DMS153 (cell line): ENCODE measurements at regions not wholly inside any gene's neighbourhood (a gene's known extent, or its start where the extent isn't known, plus 50 kb on each side); places are given as distances from the start of the nearest gene placed in this dataset.

Source experiments
- DNase-seq: peaks from one replicate; lab custom pipeline; 2025; lab: John Stamatoyannopoulos, UW

- peak; percentile 76 for DNase-seq
Observed at GRCh38 chr2:67516899-67517530, 119.9 kb downstream of the ETAA1 start.

DNA sequence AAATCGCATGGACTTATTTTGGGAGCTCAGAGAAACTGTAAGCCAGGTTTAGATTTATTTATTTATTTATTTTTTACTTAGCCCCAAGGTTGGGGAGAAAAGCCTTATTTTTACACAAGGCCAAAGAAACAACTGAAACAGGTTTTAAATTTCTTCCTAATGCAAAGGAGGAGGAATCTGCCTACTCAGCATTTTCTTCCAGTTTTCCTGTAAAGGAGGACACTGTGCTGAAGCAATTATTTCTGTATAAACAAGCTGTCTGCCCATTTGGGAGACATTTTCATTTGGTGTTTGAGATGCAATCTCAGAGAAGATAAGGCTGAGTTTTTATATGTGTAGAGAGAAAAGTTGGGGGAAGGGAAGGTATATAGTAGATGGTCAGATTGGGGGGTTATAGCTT, 125.0 kb downstream of the ETAA1 start:
- no peak for DNase-seq

GRCh38 chr2:67524213-67524612, 127.1 kb downstream of the ETAA1 start:
- no peak for DNase-seq

- DNase-seq: no peak
Observed at GRCh38 chr2:67524777-67525176, 127.6 kb downstream of the ETAA1 start.

GRCh38 chr2:67526283-67526682, 129.2 kb downstream of the ETAA1 start:
- no peak for DNase-seq

DNA sequence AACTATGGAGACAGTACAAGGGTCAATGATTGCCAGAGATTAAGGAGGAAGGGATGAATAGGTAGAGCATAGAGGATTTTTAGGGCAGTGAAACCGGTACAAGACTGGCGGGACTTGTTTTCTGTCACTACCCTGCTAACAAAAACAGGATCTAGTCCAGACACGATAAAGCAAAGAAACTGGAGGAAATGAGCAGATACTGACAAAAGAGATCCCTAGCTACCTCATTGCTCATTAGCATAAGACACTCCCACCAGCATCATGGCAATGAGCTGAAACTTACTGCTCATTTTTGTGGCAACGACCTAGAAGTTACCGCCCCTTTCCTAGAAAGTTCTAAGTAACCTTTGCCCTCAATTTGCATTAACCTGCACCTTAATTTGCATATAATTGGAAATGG, 131.2 kb downstream of the ETAA1 start:
- DNase-seq: no peak

DNA sequence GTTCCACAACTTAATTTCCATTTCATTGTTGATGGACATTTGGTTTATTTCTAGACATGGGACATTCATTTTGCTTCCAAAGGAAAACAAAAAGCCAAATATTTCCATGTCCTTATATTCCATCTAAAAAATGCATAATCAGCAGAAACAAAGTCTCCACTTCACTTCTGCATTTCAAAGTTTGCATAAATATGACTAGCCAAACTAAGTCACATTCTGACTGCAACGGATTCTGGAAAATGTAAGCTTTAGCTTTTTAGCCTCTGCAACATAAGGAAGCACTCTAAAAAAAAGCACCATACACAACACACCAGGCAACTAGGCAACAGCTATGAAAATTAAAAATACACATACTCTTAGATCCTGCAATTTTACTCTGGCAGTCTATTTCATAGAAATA, 135.3 kb downstream of the ETAA1 start:
- no peak for DNase-seq

DNA sequence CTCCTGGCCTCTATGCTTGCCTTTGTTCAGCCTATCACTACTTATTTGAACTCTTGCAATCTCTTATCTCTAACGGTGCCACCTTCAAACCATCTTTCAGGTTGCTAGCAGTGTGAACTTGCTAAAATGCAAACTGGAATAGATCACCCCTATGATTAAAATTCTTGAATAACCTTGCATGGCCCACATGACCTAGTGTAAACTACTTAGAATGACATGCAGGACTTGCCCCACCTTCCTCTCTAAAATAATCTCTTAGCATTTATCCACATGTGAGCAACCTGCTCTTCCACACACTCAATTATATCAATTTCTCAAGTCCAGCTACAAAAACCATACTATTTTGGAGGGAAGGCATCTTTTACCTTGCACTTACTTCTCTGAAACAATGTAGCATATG, 137.6 kb downstream of the ETAA1 start:
- DNase-seq: no peak

DNA sequence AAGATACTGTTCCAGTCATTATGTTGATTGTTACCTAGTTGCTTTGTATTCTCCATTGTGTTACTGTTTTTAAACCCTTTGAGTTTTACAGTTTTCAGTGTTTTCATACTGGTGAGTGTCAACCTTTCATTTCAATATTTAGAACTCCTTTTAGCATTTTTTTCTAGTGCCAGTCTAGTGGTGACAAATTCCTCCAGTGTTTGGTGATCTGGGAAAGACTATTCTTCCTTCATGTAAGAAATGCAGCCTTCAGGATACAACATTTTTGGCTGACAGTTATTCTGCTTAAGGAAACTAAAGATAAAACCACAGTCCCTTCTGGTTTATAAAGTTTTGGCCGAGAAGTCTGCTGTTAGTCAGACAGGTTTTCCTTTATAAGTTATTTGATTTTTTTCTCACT, 143.8 kb downstream of the ETAA1 start:
- DNase-seq: no peak

DNA sequence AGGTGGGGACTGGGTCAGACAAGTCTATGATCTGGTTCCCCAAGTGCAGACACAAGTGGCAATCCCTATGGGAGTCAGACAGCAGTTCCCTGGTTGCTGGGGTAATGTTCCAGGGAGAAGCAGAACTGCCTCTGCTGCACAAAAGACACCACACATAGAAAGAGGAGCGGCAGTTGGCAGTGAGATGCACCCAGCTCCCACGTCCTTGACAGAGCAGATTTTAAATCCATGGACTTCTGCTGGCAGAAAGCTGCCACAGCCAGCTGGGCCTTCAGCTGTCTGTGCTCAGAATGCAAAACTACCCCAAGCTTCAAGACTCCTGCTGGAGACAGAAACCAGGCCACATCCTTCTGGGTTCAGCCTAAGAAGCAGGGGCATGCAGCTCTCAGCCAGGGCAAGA, 147.2 kb downstream of the ETAA1 start:
- no peak for DNase-seq

DNA sequence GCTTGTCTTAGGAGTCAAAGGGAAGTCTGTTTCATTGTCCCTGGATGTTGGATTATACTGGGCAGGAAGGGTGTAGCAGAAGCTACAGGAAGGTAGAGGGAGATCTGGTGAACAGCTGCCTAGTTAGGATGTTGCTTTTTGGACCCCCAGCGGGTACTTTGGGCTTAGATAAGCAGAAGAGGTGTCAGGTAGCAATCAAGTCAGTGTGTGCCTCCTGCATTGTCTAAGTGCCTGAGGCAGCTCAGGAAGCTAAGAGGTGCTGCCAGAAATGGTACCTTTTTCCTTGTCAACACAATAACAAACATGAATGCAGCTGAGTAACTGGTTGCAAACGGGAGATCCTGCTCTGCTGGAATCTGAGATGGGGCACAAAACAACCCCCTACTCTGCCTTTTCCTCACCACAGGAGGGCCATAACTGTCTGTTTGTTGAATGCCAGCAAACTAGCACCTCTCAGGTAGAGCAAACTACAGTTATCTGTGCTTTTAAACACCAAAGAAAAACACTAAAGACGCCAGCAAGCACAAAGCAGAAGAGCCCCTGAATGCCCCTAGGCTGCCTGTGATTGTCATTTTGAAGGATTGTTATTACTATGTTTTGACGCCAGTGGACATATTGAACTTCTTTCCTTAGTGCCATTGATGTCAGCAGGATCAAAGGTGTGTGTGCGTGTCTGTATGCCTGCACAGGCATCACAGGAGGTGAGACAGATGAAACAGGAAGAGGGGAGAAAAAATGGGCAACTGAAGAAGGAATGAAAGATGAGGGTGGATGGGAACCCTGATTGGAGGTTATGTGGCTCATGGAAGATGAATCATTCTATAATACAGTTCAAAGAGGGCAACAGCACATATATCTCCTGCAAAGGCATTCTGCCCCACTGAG, 151.4 kb downstream of the ETAA1 start:
- peak; percentile 35 for DNase-seq

DNA sequence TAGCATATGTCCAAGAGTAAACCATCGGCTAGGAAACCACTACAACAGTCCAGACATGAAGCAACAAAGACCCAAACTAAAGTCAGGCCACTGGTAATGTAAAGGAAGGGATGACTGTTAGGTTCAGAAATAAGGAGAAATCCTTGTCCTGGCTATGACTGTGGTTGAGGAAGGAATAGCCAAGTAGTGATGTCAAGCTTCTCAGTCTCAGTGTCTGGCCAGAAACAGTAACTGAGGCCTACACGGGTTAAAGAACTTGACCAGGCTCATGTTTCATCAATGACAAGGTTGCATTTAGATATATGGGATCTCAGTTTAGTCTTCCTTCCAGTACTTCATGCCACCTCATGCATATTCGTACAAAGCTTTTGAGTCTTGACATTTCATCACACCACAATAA, 162.0 kb downstream of the ETAA1 start:
- DNase-seq: no peak

- no peak for DNase-seq
Observed at GRCh38 chr2:67560771-67561456, 163.8 kb downstream of the ETAA1 start.

GRCh38 chr2:67561457-67561965, 164.4 kb downstream of the ETAA1 start:
- DNase-seq: peak; percentile 84

DNA sequence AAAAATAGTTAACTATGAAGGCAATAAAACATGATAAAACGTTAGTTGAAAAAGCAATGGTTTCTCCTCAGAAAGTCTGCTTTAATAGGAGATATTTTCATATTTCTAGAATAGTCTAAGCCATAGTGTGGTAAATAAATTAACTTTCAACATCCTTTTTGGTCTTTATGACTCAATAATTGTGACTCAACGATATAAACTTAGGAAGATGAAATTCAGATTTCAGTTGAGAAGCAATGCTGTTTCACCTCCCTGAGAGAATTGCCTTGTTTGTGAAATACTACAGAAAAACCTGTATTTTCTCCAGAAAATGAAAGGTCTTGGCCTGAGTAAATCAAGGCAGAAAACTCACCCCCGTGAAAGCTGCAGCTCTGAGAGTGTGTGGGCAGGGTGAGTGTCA, 166.9 kb downstream of the ETAA1 start:
- DNase-seq: no peak

GRCh38 chr2:67564626-67565025, 167.5 kb downstream of the ETAA1 start:
- DNase-seq: no peak

DNA sequence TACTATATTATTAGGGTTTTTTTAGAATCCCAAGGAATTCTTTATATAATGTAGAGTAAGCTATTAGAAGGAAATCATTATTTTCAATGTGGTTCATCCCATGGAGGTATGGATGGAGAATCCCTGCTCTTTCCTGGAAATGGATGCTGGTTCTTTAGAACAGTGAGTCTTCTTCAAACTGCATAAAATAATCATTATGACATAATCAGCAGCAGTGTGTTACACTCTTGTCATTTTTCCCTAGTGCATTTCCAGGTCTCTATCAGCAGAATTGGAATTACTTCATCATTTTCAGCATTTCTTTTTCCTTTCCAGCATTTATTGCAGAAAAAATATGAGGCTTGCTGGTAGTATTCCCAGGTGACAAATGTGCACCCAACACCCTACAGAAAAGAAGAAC, 168.1 kb downstream of the ETAA1 start:
- no peak for DNase-seq

DNA sequence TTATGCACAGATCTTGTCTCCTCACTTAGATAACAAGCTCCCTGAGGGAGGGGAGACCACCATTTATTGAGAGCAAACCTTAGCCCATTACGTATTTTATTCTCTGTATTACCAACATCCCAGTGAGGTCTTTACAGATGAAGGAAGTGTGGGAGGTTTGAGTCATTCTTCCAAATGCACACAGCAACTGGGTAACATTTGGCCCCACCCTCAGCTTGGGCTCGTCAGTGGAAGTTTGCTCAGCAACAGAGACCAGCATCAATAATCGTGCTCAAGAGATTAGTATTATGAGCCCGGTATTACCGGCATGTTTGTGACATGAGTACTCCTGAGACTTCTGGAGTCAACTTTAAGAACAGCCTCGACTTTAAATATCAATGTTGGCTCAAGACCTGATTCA, 168.6 kb downstream of the ETAA1 start:
- no peak for DNase-seq

GRCh38 chr2:67566285-67566684, 169.2 kb downstream of the ETAA1 start:
- DNase-seq: no peak

DNA sequence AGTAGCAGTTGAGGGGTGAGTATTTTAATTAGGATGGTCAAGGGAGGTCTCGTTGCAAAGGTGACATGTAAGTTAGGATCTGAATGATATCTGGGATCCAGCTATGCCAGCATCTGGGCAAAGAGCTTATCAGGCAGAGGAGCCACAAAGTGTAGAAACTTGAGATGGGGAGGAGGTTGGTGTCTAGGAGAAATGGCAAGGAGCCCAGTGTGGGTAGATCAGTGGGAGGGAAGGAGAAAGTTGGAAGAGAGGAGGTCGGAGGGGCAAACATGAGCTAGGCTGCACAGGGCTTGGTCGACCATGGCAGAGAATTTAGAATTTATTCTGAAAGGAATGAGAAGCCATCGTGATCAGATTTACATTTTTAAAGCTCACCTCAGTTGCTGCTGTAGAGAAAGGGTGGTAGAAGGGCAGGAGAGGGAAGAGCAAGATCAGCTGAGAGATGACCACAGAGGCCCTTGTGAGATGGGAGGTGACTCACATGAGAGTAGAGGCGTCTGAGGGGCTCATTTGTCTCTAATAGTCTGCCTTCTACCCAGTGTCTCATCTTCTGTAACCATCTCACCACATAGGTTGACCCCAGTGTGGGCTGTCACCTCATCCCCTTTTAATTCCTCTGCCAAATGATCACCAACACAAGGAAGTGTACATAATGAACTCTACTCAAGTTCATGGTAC, 170.0 kb downstream of the ETAA1 start:
- no peak for DNase-seq

DNA sequence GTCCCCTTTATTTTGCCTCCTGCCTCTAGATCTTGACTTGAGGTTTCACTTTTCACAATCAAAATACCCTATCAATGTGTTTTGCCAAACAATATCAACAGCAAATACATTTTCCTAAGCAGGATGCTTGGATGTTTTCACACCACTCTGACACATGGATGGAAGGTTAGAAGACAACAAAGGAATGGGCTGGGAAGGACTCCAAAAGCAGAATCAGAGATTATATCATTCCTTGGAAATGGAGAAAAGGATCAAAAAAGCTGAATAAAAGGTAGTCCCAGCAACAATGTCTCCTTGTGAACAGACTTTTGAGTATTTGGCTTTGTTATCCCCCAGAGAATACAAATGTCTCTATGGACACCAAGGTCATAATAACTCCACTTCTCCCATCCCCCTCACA, 170.8 kb downstream of the ETAA1 start:
- no peak for DNase-seq

GRCh38 chr2:67570611-67571010, 173.5 kb downstream of the ETAA1 start:
- DNase-seq: no peak
